ENCODE measurements at regions not wholly inside any gene's neighbourhood (a gene's known extent, or its start where the extent isn't known, plus 50 kb on each side); places are given as distances from the start of the nearest gene placed in this dataset.

GRCh38 chr14:98733536-98733935 lies 538.5 kb downstream of the BCL11B start:
- no peak for ATAC-seq

DNA sequence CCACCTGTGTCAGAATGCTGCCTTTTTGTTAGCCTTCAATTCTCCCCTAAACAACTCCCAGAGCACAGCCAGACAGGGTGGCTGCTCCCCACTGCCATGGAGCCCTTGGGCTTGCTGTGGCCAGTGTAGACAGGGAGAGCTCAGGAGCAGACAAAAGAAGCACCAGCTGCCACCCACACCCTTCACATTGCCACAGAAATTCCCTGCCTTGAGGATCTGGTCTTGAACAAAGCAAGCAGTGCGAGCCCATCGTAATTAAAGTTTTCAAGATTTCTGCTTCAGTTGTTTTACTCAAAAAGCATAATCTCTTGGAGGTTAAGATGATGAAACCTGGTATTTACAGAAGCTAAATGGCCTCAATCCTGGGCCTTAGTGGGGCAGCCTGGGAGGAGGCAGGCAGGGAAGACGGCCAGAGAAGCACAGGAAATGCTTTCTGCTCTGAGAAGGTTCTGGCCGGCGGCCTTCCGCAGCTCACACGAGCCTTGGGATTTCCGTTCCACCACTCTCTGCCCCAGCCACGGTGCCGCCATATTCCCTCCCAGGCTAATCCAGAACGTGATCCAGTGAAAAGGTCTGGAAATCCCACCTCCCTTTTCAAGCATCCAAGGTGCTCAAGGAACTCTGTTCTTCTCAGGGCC lies 535.2 kb downstream of the BCL11B start:
- peak; percentile 78 for ATAC-seq

DNA sequence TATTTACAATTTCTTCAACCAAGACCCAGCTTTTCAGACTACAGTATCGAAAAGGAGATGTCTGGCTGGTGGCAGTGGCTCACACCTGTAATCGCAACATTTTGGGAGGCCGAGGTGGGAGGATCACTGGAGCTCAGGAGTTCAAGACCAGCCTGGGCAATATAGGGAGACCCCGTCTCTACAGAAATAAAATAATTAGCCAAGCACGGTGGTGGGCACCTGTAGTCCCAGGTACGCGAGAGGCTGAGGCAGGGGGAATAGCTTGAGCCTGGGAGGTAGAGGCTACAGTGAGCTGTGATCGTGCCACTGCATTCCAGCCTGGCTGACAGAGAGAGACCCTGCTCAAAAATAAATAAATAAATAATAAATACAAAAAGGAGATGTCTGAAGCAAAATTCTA lies 530.5 kb downstream of the BCL11B start:
- no peak for ATAC-seq

GRCh38 chr14:98742001-98742400 lies 530.0 kb downstream of the BCL11B start:
- no peak for ATAC-seq

DNA sequence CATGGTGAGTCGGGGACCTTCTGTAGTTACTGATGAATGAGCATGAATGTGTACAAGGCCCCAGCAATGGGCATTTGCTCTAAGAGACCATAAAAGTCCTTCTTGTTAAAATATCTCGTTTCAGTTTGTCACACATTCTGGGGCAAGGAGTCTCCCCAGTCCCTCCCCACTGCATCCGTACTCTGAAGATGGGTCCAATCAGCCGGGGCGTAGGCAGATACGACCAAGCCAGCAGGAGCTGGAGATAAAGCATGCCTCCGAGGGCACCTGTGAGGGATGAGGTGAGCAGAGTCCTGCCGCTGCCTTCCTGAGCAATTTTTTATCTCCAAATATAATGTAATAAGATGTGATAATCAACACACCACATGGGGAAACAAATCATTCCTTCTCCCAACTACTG lies 528.5 kb downstream of the BCL11B start:
- no peak for ATAC-seq

DNA sequence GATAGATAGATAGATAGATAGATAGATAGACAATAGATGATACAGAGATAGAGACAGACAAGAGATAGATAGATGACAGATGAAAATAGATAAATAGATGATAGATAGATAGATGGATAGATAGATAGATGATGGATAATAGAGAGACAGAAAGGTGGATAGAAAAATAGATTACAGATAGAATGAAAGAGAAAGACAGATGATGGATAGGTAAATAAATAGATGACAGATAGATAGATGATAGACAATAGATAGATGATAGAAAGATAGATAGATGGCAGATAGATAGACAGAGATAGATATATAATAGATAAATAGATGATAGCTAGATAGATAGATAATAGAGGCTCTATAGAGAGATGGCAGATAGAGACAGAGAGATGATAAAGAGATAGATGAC lies 523.0 kb downstream of the BCL11B start:
- no peak for ATAC-seq

- ATAC-seq, result no peak
These were observed 520.9 kb downstream of the BCL11B start for GRCh38 chr14:98751110-98751509.

DNA sequence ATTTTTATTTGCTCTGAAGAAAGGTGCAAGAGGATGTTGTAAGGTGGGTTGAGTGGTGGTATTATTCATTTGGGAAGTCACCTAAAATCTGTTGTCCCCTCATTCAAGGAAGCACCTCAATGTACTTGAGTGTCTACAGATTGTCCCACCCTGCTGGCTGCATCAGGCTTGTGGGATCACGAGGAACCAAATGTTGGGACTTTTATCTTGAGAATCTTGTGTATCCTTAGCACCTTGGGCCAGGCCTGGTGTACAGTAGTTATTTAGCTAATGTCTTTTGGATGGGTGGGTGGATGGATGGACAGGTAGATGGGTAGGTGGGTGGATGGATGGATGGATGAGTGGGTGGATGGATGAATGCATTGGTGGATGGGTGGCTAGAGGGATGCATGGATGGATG lies 519.3 kb downstream of the BCL11B start:
- ATAC-seq, result no peak

DNA sequence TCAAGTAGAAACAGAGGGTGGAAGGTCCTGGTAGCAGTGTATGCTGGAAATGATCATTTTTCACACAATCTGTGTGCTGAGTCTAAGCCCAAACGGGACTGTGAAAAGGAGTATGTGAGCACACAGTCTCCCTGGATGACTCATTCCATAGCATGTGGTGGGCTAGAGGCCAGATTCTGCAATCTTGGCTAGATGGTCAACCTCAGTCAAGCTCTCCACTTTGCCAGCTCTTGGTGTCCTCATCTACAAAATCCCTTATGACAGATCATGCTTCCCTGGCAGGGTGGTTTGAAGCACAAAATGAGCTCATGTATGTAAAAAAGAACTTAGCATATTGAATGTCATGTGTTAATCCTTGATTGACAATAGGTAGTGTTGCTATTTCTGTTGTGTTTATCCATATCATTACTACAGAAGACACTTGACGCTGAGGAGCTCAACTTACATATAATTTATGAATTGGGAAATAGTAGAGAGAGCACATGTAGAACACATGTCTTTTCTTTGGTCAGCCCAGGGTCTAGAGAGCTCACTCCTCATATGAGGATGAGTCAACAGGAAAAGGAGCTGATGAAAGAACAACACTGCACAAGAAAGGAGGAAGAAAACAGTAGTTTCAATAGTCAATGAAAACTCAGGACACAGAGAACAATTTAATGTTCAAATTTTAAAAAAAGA lies 517.5 kb downstream of the BCL11B start:
- no peak for ATAC-seq

- no peak for ATAC-seq
These were observed 515.2 kb downstream of the BCL11B start for GRCh38 chr14:98756749-98757148.

- ATAC-seq, result no peak
These were observed 513.6 kb downstream of the BCL11B start for GRCh38 chr14:98758440-98758839.

DNA sequence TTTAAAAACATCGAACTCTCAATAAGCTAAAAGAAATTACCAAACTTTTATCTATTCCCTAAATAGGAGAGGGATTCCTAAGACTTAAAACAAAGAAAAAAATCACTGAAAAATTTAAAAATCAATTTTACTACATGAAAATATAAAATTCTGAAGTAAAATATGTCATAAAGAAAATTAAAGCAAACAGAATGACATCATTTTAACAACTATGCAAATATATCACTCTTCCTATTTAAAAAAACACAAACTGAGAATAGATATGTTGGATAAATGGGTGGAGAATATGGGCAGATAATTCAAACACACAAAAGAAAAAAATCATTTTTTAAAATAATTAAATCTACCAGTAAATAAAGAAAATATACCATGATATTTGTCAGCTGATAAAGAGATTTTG lies 510.0 kb downstream of the BCL11B start:
- no peak for ATAC-seq

- ATAC-seq, result peak; percentile 87
These were observed 505.2 kb downstream of the BCL11B start for GRCh38 chr14:98766818-98767217.

GRCh38 chr14:98769326-98769725 lies 502.7 kb downstream of the BCL11B start:
- ATAC-seq, result peak; percentile 21

DNA sequence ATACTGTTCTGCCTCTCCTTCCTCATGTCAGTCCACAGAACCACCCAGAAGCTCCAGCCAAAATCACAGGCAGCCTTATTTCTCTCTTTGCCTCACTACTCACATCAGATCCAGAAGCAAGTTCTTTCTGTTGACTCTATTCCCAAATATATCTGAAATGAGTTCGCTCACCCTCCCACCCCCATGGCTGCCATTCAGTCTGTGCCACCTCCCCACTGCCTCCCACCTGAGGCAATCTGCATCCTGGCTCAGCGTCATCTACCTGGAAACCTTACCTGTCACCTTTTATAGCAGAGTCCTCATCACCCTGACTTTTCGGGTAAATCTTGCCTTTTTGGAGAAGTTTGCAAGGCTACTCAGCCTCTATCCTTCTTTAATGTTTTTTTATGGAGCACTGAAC lies 501.8 kb downstream of the BCL11B start:
- no peak for ATAC-seq

DNA sequence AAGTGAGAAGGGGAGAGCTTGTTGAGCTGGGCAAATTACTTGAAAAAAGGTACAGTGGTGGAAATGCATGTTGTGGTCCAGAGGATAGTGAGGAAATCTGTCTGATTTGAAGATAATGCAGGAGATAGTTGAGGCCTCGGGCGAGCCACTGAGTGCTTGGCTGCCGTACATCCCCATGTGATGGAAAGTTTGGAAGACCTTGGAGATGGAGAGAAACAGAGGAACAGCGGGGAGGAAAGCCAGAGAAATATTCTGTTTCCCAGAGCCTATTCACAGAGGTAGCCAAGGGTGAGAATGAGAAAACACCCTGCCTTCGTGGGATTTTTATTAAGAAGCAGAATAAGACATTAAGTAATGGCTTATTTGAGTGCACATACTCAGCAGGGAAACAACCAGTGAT lies 498.2 kb downstream of the BCL11B start:
- no peak for ATAC-seq

- ATAC-seq, result no peak
These were observed 496.1 kb downstream of the BCL11B start for GRCh38 chr14:98775892-98776291.

GRCh38 chr14:98782062-98782461 lies 489.9 kb downstream of the BCL11B start:
- no peak for ATAC-seq

GRCh38 chr14:98785578-98785977 lies 486.4 kb downstream of the BCL11B start:
- ATAC-seq, result no peak

GRCh38 chr14:98786456-98786855 lies 485.5 kb downstream of the BCL11B start:
- no peak for ATAC-seq

DNA sequence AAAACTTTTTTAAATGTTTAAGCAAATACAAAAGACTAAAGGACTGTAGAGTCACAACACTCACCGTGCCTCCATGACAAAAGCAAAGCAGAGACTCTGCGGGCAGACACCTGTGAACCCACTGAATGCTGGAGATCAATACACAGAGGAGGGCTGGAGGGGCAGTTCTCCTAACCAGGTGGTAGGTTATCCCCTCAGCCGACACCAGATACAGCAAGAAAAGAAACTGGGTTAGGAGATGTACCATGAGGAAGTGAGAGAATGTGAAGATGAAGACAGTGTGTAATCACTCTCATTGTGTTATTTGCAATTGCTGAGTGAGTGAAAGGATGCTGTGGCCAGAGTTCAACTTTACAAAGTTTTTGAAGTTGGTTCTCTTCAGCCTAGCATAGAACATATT lies 480.3 kb downstream of the BCL11B start:
- no peak for ATAC-seq

DNA sequence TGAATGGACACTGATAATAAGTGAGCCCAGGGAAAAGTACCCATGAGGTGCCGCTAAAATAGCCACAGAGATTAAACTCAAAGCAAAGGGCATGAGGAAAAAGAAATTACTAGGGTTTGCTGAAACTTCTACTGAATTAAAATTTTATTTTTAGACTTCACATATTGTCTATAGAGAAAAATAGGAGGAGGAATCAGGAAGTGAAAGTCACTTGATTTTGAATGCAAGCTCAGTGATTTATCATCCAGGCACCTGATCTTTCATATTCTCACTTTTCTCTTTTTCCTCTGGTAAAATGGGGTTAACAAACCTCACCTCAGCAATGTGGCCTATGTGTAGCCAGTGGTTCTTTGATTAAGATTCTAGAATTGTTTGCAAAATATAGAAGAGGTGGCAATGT lies 479.8 kb downstream of the BCL11B start:
- ATAC-seq, result no peak

GRCh38 chr14:98798099-98798498 lies 473.9 kb downstream of the BCL11B start:
- ATAC-seq, result no peak

GRCh38 chr14:98799891-98800290 lies 472.1 kb downstream of the BCL11B start:
- no peak for ATAC-seq

DNA sequence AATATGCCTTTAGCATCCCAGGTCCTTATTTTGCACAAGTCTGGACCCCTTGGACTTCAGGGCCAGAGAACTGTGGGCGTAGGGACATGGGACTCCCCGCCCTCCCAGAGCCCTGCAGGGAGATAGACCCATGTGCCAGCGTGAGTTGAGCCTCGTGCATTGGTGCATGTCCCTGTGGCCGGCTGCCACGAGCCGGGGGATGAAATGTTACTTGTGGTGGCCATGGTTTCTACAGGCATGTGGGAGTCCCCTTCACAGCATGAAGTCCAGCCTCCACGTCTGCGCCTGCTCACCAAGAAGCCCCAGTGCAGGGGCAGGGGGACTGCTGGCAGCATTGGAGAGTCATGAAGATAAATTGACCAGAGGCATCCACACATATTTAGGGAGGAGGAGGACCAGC lies 470.0 kb downstream of the BCL11B start:
- ATAC-seq, result no peak
